ENCODE measurements at regions not wholly inside any gene's neighbourhood (a gene's known extent, or its start where the extent isn't known, plus 50 kb on each side); places are given as distances from the start of the nearest gene placed in this dataset.
A peak's percentile ranks its signal among the peaks of the same experiment; 100 is the strongest.

GRCh38 chr5:98564836-98565235, 208.6 kb upstream of the RGMB start:
- H3K4me3 ChIP-seq (ENCODE audit: low read length) = no peak overlapping the region
- H3K9me3 ChIP-seq (ENCODE audit: control insufficient read depth, low read length) = no peaks in the 10 kb centered on the region
- no peaks in the 10 kb centered on the region for H3K36me3 ChIP-seq (ENCODE audit: control insufficient read depth, insufficient read depth, low read length, severe bottlenecking)
- H3K27me3 ChIP-seq (replicated peaks; ENCODE audit: control insufficient read depth, insufficient read depth, low read length) = no peaks in the 10 kb centered on the region
- peak; percentile 66 for DNase-seq (ENCODE audit: low read depth)
- peaks cover 5% of the 10 kb centered on the region for H3K4me1 ChIP-seq (ENCODE audit: control insufficient read depth, insufficient read depth, low read length)
- H3K9ac ChIP-seq (ENCODE audit: low read length) = no peak overlapping the region

DNA sequence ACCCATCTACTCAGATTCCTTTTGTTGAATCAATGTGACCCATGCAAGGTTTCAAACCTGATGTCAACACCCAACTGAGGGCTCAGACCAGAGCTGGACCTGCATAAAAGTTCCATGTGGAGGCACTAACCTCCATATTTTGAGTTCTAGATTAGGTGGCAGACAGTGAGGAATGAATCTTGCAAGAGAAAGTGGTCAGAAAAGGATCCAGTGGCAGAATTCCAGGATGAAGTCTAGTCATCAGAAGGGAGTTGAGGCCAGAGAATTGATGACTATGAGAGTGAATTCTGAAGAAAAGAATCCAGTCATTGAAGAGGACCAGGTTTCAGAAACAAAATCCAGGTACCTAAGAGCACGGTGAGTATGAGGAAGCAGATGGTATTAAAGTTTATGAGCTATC, 205.1 kb upstream of the RGMB start:
- H3K9ac ChIP-seq (ENCODE audit: low read length) = no peak overlapping the region
- DNase-seq (ENCODE audit: low read depth) = no peak
- no peak overlapping the region for H3K4me3 ChIP-seq (ENCODE audit: low read length)
- H3K4me1 ChIP-seq (ENCODE audit: control insufficient read depth, insufficient read depth, low read length) = peaks cover 5% of the 10 kb centered on the region
- H3K27me3 ChIP-seq (replicated peaks; ENCODE audit: control insufficient read depth, insufficient read depth, low read length) = no peaks in the 10 kb centered on the region
- no peaks in the 10 kb centered on the region for H3K36me3 ChIP-seq (ENCODE audit: control insufficient read depth, insufficient read depth, low read length, severe bottlenecking)
- H3K9me3 ChIP-seq (ENCODE audit: control insufficient read depth, low read length) = no peaks in the 10 kb centered on the region

- no peaks in the 10 kb centered on the region for H3K27me3 ChIP-seq (replicated peaks; ENCODE audit: control insufficient read depth, insufficient read depth, low read length)
- DNase-seq (ENCODE audit: low read depth) = no peak
- H3K4me3 ChIP-seq (ENCODE audit: low read length) = no peak overlapping the region
- no peaks in the 10 kb centered on the region for H3K9me3 ChIP-seq (ENCODE audit: control insufficient read depth, low read length)
- H3K4me1 ChIP-seq (ENCODE audit: control insufficient read depth, insufficient read depth, low read length) = peaks cover 3% of the 10 kb centered on the region
- H3K9ac ChIP-seq (ENCODE audit: low read length) = no peak overlapping the region
- no peaks in the 10 kb centered on the region for H3K36me3 ChIP-seq (ENCODE audit: control insufficient read depth, insufficient read depth, low read length, severe bottlenecking)
Measured at GRCh38 chr5:98569288-98569687, 204.2 kb upstream of the RGMB start.

DNA sequence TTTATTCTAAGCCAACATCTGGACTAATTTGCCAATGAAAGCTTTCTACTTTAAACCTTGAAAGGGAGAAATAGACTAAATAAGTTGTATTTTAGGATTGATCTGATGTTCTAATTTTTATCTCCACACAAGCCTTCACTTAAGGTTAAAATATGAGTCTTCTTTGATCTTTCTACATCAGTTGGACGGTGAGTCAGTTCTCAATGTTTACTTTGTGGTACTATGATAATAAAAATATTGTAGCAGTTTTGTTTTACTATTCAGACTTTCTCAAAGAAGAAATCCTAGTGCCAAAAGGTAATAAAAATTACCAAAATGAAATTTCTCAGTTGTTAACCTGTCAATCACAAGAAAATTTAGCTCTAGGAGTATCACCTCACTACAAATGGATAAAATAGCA, 203.5 kb upstream of the RGMB start:
- H3K27me3 ChIP-seq (replicated peaks; ENCODE audit: control insufficient read depth, insufficient read depth, low read length) = no peaks in the 10 kb centered on the region
- H3K36me3 ChIP-seq (ENCODE audit: control insufficient read depth, insufficient read depth, low read length, severe bottlenecking) = no peaks in the 10 kb centered on the region
- H3K4me3 ChIP-seq (ENCODE audit: low read length) = no peak overlapping the region
- H3K9ac ChIP-seq (ENCODE audit: low read length) = no peak overlapping the region
- no peaks in the 10 kb centered on the region for H3K4me1 ChIP-seq (ENCODE audit: control insufficient read depth, insufficient read depth, low read length)
- peak; percentile 50 for DNase-seq (ENCODE audit: low read depth)
- no peaks in the 10 kb centered on the region for H3K9me3 ChIP-seq (ENCODE audit: control insufficient read depth, low read length)

DNA sequence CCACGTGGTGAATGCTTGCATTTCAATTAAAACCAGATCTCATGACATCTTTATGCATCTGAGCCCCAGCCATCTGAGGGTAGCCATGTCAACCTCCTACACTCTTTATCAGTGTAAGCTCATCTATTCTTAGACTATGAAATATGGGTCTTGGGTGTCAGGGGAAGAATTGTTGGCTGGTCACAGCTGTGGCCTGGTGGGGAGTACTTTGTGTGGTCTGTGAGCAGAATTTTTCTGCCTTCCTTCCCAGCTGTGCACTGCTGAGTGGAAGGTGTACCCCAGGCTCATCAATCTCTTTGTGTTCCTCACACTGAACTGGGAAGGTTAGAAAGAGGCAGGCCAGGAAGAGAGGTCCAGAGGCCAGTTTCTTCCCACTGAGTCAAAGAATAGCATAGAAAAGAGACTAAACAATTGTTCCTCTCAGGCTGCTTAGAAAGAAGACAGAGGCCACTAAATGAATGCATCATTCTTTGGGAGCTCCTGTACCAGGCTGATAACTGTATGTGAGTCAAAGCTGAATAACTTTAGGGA, 202.7 kb upstream of the RGMB start:
- Histone ChIP-seq H3K4me1 (ENCODE audit: control insufficient read depth, insufficient read depth, low read length) (no peaks in the 10 kb centered on the region), H3K9ac (ENCODE audit: low read length) (no peak overlapping the region), H3K4me3 (ENCODE audit: low read length) (no peak overlapping the region), H3K36me3 (ENCODE audit: control insufficient read depth, insufficient read depth, low read length, severe bottlenecking) (no peaks in the 10 kb centered on the region), H3K27me3 (replicated peaks; ENCODE audit: control insufficient read depth, insufficient read depth, low read length) (no peaks in the 10 kb centered on the region), H3K9me3 (ENCODE audit: control insufficient read depth, low read length) (no peaks in the 10 kb centered on the region)
- DNase-seq (ENCODE audit: low read depth) = peak; percentile 12

- Histone ChIP-seq H3K36me3 (ENCODE audit: control insufficient read depth, insufficient read depth, low read length, severe bottlenecking) (no peaks in the 10 kb centered on the region), H3K9ac (ENCODE audit: low read length) (no peak overlapping the region), H3K4me1 (ENCODE audit: control insufficient read depth, insufficient read depth, low read length) (no peaks in the 10 kb centered on the region), H3K4me3 (ENCODE audit: low read length) (no peak overlapping the region), H3K9me3 (ENCODE audit: control insufficient read depth, low read length) (no peaks in the 10 kb centered on the region), H3K27me3 (replicated peaks; ENCODE audit: control insufficient read depth, insufficient read depth, low read length) (no peaks in the 10 kb centered on the region)
- no peak for DNase-seq (ENCODE audit: low read depth)
Measured at GRCh38 chr5:98573834-98574320, 199.6 kb upstream of the RGMB start.

GRCh38 chr5:98576275-98576674, 197.2 kb upstream of the RGMB start:
- H3K36me3 ChIP-seq (ENCODE audit: control insufficient read depth, insufficient read depth, low read length, severe bottlenecking) = no peaks in the 10 kb centered on the region
- DNase-seq (ENCODE audit: low read depth) = no peak
- no peak overlapping the region for H3K9ac ChIP-seq (ENCODE audit: low read length)
- peaks cover 7% of the 10 kb centered on the region for H3K4me1 ChIP-seq (ENCODE audit: control insufficient read depth, insufficient read depth, low read length)
- no peaks in the 10 kb centered on the region for H3K27me3 ChIP-seq (replicated peaks; ENCODE audit: control insufficient read depth, insufficient read depth, low read length)
- H3K9me3 ChIP-seq (ENCODE audit: control insufficient read depth, low read length) = no peaks in the 10 kb centered on the region
- H3K4me3 ChIP-seq (ENCODE audit: low read length) = no peak overlapping the region

DNA sequence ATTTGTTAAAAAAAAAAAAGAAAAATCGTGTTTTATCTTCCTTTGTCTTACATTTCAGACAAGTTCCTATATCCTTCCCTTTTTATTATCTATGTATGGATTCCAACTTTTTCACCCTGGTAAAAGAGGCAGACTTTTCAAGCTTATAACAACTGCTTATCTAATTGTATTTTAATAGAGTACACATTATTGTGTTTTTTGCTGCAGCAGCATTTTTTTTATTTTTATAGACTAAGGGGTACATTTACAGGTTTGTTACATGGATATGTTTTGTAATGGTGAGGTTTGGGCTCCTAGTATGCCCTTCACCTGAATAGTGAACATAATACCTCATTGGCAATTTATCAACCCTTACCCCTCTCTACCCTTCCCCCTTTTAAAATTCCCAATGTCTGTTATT, 195.0 kb upstream of the RGMB start:
- no peaks in the 10 kb centered on the region for H3K27me3 ChIP-seq (replicated peaks; ENCODE audit: control insufficient read depth, insufficient read depth, low read length)
- no peak overlapping the region for H3K9ac ChIP-seq (ENCODE audit: low read length)
- H3K36me3 ChIP-seq (ENCODE audit: control insufficient read depth, insufficient read depth, low read length, severe bottlenecking) = no peaks in the 10 kb centered on the region
- H3K4me3 ChIP-seq (ENCODE audit: low read length) = no peak overlapping the region
- DNase-seq (ENCODE audit: low read depth) = no peak
- no peaks in the 10 kb centered on the region for H3K9me3 ChIP-seq (ENCODE audit: control insufficient read depth, low read length)
- peaks cover 15% of the 10 kb centered on the region for H3K4me1 ChIP-seq (ENCODE audit: control insufficient read depth, insufficient read depth, low read length)

DNA sequence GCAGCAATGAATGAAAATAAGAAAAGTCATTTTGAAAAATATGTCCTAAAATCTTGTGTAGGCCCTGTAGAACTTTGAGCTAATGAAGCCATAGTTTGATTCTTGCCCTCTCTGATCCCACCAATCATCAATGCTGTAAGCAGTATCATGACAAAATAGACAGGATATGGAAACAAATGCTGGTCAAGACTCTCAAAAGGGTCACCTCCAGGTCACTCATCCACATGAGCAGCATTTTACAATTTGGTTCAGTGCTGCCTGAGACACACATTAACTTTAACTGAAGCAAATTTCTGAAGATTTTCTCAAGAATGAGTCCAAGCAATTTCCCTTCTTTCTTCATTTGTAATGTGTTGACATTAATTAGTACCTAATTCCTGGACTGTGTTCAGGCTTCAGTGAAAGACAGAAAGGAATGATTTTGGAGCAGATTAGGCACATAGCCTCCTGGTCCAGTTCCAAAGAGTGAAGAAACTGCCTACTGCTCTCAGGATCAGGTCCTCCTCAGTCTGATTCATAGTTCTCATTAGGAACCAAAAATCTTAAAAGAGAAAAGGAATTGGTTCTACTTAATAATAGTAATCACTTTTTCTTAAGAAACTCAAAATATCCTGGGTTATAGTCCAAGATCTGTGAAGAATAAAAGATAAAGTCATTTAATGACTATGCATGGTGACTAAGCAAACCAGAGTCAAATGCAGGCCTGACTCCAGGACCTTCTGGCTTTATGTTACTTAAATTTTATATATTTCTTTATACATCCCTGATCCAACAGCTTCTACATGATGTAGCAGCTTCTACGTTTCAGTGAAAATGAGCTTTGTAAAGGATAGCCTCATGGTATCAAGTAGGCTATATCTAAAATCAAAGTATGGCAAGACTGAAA, 192.1 kb upstream of the RGMB start:
- no peak overlapping the region for H3K9ac ChIP-seq (ENCODE audit: low read length)
- no peaks in the 10 kb centered on the region for H3K27me3 ChIP-seq (replicated peaks; ENCODE audit: control insufficient read depth, insufficient read depth, low read length)
- no peaks in the 10 kb centered on the region for H3K36me3 ChIP-seq (ENCODE audit: control insufficient read depth, insufficient read depth, low read length, severe bottlenecking)
- no peaks in the 10 kb centered on the region for H3K9me3 ChIP-seq (ENCODE audit: control insufficient read depth, low read length)
- H3K4me3 ChIP-seq (ENCODE audit: low read length) = no peak overlapping the region
- H3K4me1 ChIP-seq (ENCODE audit: control insufficient read depth, insufficient read depth, low read length) = peaks cover 15% of the 10 kb centered on the region
- DNase-seq (ENCODE audit: low read depth) = peak; percentile 75

DNA sequence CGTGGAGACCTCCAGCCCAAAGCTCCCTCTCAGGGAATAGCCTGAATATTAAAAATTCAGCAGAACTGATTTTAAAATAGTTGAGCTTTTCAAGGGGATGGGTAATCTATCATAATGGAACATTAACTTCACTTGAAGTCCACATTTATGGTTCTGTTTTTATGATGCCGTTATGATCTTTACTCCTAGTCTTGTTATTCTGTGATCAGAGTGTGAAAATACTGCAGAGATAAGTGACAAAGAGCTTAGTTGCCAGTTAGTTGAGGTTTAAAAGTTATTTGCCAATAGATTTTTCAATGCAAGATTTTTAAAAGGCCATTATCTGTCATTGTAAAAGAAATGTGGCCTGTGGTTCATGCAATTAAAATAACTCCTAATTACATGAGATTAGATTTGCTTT, 189.9 kb upstream of the RGMB start:
- H3K36me3 ChIP-seq (ENCODE audit: control insufficient read depth, insufficient read depth, low read length, severe bottlenecking) = no peaks in the 10 kb centered on the region
- H3K4me1 ChIP-seq (ENCODE audit: control insufficient read depth, insufficient read depth, low read length) = peaks cover 15% of the 10 kb centered on the region
- no peaks in the 10 kb centered on the region for H3K27me3 ChIP-seq (replicated peaks; ENCODE audit: control insufficient read depth, insufficient read depth, low read length)
- no peak overlapping the region for H3K9ac ChIP-seq (ENCODE audit: low read length)
- H3K4me3 ChIP-seq (ENCODE audit: low read length) = no peak overlapping the region
- H3K9me3 ChIP-seq (ENCODE audit: control insufficient read depth, low read length) = no peaks in the 10 kb centered on the region
- no peak for DNase-seq (ENCODE audit: low read depth)

GRCh38 chr5:98585661-98586310, 187.7 kb upstream of the RGMB start:
- H3K36me3 ChIP-seq (ENCODE audit: control insufficient read depth, insufficient read depth, low read length, severe bottlenecking) = no peaks in the 10 kb centered on the region
- peaks cover 12% of the 10 kb centered on the region for H3K4me1 ChIP-seq (ENCODE audit: control insufficient read depth, insufficient read depth, low read length)
- H3K9me3 ChIP-seq (ENCODE audit: control insufficient read depth, low read length) = no peaks in the 10 kb centered on the region
- no peaks in the 10 kb centered on the region for H3K27me3 ChIP-seq (replicated peaks; ENCODE audit: control insufficient read depth, insufficient read depth, low read length)
- H3K9ac ChIP-seq (ENCODE audit: low read length) = no peak overlapping the region
- H3K4me3 ChIP-seq (ENCODE audit: low read length) = no peak overlapping the region
- no peak for DNase-seq (ENCODE audit: low read depth)
